Breast epithelium (tissue), 3 donors: ENCODE measurements at regions not wholly inside any gene's neighbourhood (a gene's known extent, or its start where the extent isn't known, plus 50 kb on each side); places are given as distances from the start of the nearest gene placed in this dataset.

Experiments
- POLR2A ChIP-seq: fragments of 450-650 bp; IDR thresholded peaks from one replicate; pipeline ENCODE4 v1.6.1; 2016; ENCODE audit warnings: antibody characterized with exemption, mild to moderate bottlenecking, moderate library complexity
- POLR2AphosphoS5 ChIP-seq, 3 donors: sonication (generic); formaldehyde crosslinking; IDR thresholded peaks; one replicate each; pipeline ENCODE4 v1.6.1; 2017; ENCODE audit warnings: antibody characterized with exemption in 3 of 3
- TF ChIP-seq, protein P1 (sequence below), 3 donors: fragments of 450-650 bp; IDR thresholded peaks; one replicate each; pipeline ENCODE4 v1.5.1; 2016 to 2017; ENCODE audit warnings: antibody characterized with exemption in 3 of 3, mild to moderate bottlenecking in 3 of 3, moderate library complexity in 3 of 3

DNA sequence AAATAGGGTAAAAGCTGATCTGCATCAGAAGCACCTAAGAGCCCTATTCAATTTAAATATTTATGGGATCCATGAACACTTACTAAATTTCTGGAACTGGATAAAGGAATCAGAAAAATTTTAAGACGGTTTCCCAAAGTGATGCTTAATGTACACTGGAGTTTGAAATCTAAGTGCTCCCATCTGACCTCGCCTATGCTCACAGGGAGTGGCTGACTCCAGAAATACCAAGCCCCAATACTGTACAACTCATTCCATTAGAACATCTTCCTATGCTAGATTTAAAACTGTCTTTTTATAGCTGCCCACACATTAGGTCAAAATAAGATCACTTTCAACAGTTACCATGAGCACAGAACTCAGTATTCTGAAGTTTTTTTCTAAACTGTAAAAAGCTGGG lies 1214.6 kb downstream of the CDH11 start:
- no peak for TF ChIP-seq POLR2A
- no peak for TF ChIP-seq POLR2AphosphoS5 (IDR thresholded peaks at IDR 0.05)
- TF ChIP-seq, protein P1, sequence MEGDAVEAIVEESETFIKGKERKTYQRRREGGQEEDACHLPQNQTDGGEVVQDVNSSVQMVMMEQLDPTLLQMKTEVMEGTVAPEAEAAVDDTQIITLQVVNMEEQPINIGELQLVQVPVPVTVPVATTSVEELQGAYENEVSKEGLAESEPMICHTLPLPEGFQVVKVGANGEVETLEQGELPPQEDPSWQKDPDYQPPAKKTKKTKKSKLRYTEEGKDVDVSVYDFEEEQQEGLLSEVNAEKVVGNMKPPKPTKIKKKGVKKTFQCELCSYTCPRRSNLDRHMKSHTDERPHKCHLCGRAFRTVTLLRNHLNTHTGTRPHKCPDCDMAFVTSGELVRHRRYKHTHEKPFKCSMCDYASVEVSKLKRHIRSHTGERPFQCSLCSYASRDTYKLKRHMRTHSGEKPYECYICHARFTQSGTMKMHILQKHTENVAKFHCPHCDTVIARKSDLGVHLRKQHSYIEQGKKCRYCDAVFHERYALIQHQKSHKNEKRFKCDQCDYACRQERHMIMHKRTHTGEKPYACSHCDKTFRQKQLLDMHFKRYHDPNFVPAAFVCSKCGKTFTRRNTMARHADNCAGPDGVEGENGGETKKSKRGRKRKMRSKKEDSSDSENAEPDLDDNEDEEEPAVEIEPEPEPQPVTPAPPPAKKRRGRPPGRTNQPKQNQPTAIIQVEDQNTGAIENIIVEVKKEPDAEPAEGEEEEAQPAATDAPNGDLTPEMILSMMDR (IDR thresholded peaks at IDR 0.05), result no peak
